ENCODE measurements at regions not wholly inside any gene's neighbourhood (a gene's known extent, or its start where the extent isn't known, plus 50 kb on each side); places are given as distances from the start of the nearest gene placed in this dataset.
A peak's percentile ranks its signal among the peaks of the same experiment; 100 is the strongest.

DNA sequence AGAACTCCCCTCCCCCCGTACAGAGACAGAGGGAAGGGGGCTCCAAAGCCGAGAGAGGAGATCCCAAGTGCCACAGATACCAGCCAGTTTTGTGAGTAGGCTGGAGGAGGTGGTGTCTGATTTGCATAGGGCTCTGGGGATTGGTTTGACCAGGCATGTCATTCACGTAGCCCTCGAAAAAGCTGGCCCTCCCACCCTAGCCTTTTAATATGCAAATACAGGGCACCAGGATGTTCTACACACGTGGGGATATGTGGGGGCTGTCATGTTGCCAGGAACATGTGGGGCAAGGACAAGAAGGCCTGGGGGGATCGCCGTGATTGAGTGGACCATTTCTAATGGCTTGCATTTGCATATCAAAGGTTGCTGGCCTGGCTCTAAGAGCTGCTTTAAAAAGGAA, 272.9 kb downstream of the PPP1R2C start:
- no peak for DNase-seq

DNA sequence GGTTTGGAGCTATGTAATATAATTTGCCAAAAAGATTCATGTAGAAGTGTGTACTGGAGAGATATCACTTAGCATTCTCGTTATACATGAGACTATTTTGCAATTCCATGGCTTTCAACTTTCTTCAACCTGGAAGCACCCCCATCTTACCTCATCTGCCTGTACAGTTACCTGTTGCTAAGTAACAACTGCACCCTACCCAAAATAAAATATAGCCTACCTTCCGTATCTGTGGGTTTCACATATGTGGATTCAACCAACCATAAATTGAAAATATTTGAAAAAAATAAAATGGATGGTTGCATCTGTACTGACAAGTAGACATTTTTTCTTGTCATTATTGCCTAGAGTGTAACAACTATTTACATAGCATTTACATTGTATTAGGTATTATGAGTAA, 278.3 kb downstream of the PPP1R2C start:
- DNase-seq, result no peak

DNA sequence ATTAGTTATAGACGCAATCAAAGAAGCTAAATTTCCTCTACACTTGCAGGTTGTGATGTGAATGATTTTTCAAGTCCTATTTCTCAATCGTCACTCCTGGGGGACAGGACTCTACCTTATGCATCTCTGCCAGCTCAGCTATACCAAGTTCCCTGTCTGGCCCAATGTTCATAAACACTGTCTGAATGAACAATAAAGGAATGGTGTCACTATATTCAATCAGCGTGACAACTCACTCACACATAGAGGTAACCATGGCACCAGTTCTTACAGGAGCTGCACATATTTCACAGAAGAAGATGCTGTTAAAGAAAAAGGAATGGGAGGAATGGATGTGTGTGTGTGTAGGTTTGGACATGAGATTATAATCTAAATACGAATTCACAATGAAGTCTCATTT, 280.6 kb downstream of the PPP1R2C start:
- no peak for DNase-seq

DNA sequence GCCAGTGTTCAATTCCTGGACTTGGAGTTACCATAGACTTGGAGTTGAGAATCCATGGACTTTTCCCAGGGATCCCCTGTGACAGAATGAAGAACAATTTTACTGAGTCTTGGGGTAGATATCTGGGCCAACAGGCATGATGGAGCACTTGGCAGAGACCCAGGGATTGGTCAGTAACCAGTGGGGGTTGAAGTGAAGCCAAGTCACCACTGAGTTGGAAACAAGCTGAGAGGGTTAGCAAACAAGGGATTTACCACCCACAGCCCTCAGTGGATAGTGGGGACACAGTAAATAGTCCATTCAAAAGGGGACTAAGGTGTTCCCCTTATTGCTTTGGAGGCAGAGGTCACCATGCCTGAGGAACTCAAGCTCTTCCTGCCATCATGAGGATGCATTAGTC, 281.7 kb downstream of the PPP1R2C start:
- no peak for DNase-seq

GRCh38 chrX:42495139-42495538, 282.8 kb downstream of the PPP1R2C start:
- DNase-seq, result peak; percentile 38

GRCh38 chrX:42491137-42491907, 286.6 kb downstream of the PPP1R2C start:
- DNase-seq, result no peak

DNA sequence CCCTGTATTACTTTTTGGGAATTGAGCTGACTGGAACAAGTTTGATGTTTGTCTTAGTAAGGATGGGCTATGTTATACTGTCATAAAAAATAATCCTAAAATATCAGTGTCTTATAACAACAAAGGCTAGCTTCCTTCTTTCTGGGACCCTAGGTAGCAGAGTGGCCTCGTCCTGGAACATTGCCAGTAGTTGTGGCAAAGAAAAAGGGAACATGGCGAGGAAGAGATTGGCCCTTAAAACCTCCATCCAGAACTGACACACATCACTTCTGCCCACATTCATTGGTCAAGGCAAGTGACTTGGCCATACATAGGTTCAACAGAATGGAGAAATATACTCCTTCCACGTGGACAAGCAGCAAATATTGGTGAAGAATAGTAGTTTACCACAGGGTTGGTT, 287.9 kb downstream of the PPP1R2C start:
- DNase-seq, result no peak

DNA sequence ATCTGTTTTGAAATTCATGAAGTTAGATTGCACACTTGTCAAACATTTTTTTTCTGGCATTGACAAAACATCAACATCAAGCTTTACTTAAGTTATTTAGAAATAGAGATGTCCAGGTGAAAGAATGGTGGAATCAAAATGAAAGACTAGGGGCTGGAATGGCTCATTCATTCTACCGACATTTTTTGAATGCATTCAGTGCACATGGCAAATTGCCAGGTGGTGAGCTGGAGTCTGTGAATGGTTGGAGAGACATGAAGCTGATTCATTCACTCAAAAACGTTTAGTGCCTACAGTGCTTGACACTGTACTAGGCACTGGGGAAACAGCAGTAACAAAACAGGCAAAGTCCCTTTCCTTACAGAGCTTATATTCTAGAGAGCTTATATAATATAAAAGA, 292.4 kb downstream of the PPP1R2C start:
- DNase-seq, result no peak

GRCh38 chrX:42484233-42484632, 293.7 kb downstream of the PPP1R2C start:
- DNase-seq, result no peak

- DNase-seq, result no peak
These were observed 300.6 kb downstream of the PPP1R2C start for GRCh38 chrX:42477396-42477795.

GRCh38 chrX:42472727-42473126, 305.2 kb downstream of the PPP1R2C start:
- DNase-seq, result no peak

DNA sequence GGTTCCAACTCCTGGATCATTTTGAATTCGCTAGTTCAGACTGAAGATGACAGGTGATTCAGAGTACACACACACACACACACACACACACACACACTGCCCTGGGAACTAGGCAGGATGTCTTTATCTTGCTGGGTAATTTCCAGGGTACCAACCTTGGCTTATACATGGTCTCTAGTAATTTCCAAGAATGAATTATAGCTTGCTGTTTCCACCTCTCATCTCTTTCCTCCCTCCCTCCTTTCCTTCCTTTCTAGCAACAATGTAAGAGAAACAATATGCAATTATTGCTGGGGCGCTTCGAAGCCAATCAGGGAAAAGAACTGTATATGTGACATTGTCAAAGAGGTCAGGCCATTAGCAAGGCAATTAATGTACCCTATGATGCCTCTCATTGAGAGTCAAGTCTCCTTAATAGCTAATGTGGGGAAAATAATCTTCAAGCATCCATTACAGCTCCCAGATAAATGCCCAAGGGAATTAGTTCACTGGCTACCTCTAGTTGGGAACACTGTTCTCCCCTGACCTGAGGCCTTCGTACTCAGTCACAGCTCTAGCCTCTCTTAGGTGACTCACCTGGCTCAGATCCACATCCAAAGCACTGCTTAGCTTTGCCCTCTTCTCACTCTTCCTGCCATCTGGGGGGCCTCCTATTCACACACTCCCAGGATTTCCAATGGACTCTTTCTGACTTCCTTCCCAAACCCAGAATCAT, 311.5 kb downstream of the PPP1R2C start:
- DNase-seq, result no peak

- DNase-seq, result no peak
These were observed 312.1 kb downstream of the PPP1R2C start for GRCh38 chrX:42465821-42466220.

- no peak for DNase-seq
These were observed 314.1 kb downstream of the PPP1R2C start for GRCh38 chrX:42463706-42464490.

DNA sequence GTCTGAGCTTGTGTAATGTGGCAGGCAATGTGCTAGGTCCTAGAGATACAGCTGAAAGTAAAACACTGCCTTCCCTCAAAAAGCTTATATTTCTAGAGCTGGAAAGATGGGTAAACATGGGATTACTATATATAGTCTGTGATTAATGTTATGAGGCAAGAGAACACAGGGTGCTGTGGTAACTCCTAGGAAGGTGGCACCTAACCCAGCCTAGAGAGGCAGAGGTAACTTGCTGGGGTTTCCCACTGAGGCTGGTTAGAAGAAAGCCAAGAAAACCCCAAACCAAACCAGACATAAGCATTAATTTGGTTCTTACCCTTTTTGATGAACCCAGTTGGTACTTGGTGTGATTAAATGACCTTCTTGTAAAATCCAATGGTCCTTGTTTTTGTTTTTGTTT, 315.0 kb downstream of the PPP1R2C start:
- no peak for DNase-seq

DNA sequence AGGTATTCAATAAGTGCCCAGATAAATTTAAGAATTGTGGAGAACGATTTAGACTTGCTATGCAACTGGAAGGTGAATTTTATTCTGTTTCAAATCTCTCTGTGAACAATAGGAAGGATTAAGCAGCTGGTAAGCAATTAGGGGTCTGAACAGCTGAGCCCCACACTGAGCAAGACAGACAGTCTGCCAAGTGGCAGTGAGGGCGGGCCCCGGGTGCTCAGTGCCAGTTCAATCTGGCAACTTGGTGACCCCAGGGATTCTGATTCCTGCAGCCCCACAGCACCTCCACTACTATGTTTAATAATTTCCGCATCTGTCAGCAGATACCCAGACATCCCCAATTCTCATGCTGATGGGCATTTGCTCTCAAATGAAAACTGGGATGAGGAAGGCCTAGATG, 317.3 kb downstream of the PPP1R2C start:
- no peak for DNase-seq

DNA sequence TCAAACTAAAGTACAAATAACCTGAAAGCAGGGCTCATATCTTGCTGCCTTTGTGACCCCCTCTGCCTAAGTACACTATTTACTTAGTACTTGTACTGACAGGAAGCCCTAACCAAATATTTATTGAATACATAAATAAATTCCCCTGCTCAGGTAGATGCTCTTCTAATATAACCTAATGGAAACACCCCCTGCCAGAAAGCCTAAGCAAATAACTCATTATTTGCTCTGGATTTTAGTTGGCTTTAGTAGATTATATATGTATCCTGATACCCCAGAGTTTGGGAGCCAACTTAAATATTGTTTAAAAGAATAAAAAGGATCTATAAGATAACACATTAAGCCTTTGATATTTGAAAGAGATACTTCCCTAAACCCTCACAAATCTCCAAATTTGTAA, 318.2 kb downstream of the PPP1R2C start:
- DNase-seq, result no peak

DNA sequence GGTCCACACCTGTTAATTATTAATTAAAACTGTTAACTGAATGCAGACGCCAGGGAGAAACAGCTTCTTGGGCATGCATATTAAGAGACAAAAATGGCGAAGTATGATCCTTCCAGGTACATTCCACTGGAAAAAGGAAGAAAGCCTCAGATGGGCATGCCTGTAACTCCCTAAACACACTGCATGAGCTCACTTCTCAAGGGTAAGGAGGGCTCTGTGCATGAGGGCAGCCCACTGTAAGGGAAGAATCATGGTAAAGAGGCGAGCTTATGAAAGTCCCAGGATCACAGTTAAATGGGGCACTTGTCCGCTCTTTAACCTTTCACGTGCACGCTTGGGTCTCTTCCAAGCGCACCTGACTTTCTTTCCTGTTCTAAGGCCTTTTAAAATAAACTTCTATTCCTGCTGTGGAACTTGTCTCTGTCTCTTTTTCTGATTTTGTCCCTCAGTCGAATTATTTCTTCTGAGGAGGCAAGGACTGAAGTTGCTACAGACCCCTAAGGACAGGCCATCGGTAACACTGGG, 321.7 kb downstream of the PPP1R2C start:
- no peak for DNase-seq

GRCh38 chrX:42450228-42450627, 327.7 kb downstream of the PPP1R2C start:
- DNase-seq, result no peak

DNA sequence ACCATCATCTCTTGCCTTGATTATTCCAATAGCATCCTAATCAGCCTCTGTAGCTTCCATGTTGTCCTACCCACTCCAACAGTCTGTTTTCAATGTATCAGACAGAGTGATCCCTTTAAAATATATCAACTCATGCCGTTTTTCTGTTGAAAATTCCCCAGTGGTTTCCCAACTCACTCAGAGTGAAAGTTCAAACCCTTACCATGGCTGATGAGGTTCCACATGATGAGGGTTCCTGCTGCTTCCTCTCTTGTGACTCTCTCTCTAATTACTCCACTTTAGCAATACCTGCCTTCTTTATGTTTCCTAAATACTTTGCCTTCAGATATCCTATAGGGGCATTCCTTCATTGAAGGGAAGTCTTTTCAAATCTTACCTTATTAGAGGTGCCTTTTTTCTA, 334.7 kb downstream of the PPP1R2C start:
- DNase-seq, result no peak

- DNase-seq, result no peak
These were observed 335.2 kb downstream of the PPP1R2C start for GRCh38 chrX:42442745-42443144.

DNA sequence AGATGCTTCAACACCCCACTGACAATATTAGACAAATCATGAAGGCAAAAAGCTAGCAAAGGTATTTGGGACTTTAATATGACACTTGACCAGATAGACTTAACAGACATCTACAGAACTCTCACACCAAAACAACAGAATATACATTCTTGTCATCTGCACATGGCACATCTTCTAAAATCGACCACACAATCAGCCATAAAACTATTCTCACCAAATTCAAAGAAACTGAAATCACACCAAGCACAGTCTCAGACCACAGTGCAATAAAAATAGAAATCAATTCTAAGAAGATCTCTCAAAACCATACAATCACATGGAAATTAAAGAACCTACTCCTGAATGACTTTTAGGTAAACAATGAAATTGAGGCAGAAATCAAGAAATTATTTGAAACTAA, 340.8 kb downstream of the PPP1R2C start:
- no peak for DNase-seq

- no peak for DNase-seq
These were observed 343.4 kb downstream of the PPP1R2C start for GRCh38 chrX:42434458-42435166.
